HEK293 (cell line): ENCODE measurements at regions not wholly inside any gene's neighbourhood (a gene's known extent, or its start where the extent isn't known, plus 50 kb on each side); places are given as distances from the start of the nearest gene placed in this dataset.

Source experiments
- CTCF ChIA-PET: fragments of 350-600 bp; formaldehyde crosslinking; extraction: SDS; loops from one replicate; lab custom pipeline; 2021; ENCODE audit warnings: antibody characterized with exemption; lab: Yijun Ruan, JAX
- POLR2A ChIA-PET: fragments of 300-600 bp; formaldehyde crosslinking; extraction: SDS; loops from one replicate; lab custom pipeline; 2020; ENCODE audit warnings: antibody characterized with exemption, inconsistent platforms; lab: Yijun Ruan, JAX
- H3K27ac ChIP-seq: fragments of 200-500 bp; sonication (Bioruptor generic); 2 replicates; pipeline ENCODE4 v1.5.1; 2014; ENCODE audit warnings: low read depth, low read length, control low read depth, inconsistent platforms; ENCODE audit errors: extremely low read depth
- H3K36me3 ChIP-seq, 2 experiments: fragments of 200-500 bp in 1 of 2; sonication (Bioruptor generic) in 1 of 2; 1 replicate in 1 of 2; 2 replicates in 1 of 2; pipeline ENCODE4 v1.5.1; 2014 to 2017; ENCODE audit warnings: inconsistent platforms in 2 of 2, low read length in 2 of 2; ENCODE audit not compliant: control insufficient read depth in 2 of 2, insufficient read depth in 1 of 2
- H3K4me1 ChIP-seq: fragments of 200-500 bp; sonication (Bioruptor generic); 2 replicates; pipeline ENCODE4 v1.5.1; 2014; ENCODE audit warnings: mild to moderate bottlenecking, low read length, inconsistent platforms; ENCODE audit not compliant: control insufficient read depth, insufficient read depth
- H3K4me3 ChIP-seq: 2 replicates; pipeline ENCODE4 v1.5.1; 2011; ENCODE audit warnings: low read depth, mild to moderate bottlenecking, control low read depth, low read length, moderate library complexity
- H3K9me3 ChIP-seq: fragments of 200-500 bp; sonication (Bioruptor generic); 2 replicates; pipeline ENCODE4 v1.5.1; 2014; ENCODE audit warnings: low read depth, low read length, inconsistent platforms; ENCODE audit not compliant: control insufficient read depth, insufficient read depth
- ATF2 ChIP-seq: fragments of 450-650 bp; formaldehyde crosslinking; IDR thresholded peaks from 2 replicates; pipeline ENCODE4 v1.5.1; 2016; ENCODE audit warnings: missing biosample characterization, missing genetic modification characterization, low read depth
- GLIS2 ChIP-seq: fragments of 450-650 bp; formaldehyde crosslinking; IDR thresholded peaks from 2 replicates; pipeline ENCODE4 v1.5.1; 2016; ENCODE audit warnings: missing biosample characterization, missing genetic modification characterization
- HOXC10 ChIP-seq: sonication (generic); formaldehyde crosslinking; IDR thresholded peaks from 2 replicates; pipeline ENCODE4 v1.8.1; 2023; ENCODE audit warnings: mild to moderate bottlenecking, missing genetic modification reagents
- KLF1 ChIP-seq: fragments of 450-650 bp; formaldehyde crosslinking; IDR thresholded peaks from 2 replicates; pipeline ENCODE4 v1.5.1; 2016; ENCODE audit warnings: missing biosample characterization, missing genetic modification characterization
- REPIN1 ChIP-seq: fragments of 450-650 bp; formaldehyde crosslinking; IDR thresholded peaks from 2 replicates; pipeline ENCODE4 v1.5.1; 2017; ENCODE audit warnings: missing biosample characterization, missing genetic modification characterization, low read depth
- YY1 ChIP-seq: fragments of 450-650 bp; formaldehyde crosslinking; IDR thresholded peaks from 2 replicates; pipeline ENCODE4 v1.5.1; 2018; ENCODE audit warnings: missing biosample characterization, missing genetic modification characterization
- ZBTB10 ChIP-seq: fragments of 450-650 bp; formaldehyde crosslinking; IDR thresholded peaks from 2 replicates; pipeline ENCODE4 v1.5.1; 2016; ENCODE audit warnings: missing biosample characterization, missing genetic modification characterization
- ZBTB48 ChIP-seq: fragments of 450-650 bp; formaldehyde crosslinking; IDR thresholded peaks from 2 replicates; pipeline ENCODE4 v1.5.1; 2016; ENCODE audit warnings: missing biosample characterization, missing genetic modification characterization
- ZIC2 ChIP-seq: fragments of 450-650 bp; formaldehyde crosslinking; IDR thresholded peaks from 2 replicates; pipeline ENCODE4 v1.5.1; 2016; ENCODE audit warnings: missing biosample characterization, missing genetic modification characterization
- ZNF112 ChIP-seq: fragments of 450-650 bp; formaldehyde crosslinking; IDR thresholded peaks from 2 replicates; pipeline ENCODE4 v1.5.0; 2017; ENCODE audit warnings: missing biosample characterization, missing genetic modification characterization
- ZNF18 ChIP-seq: fragments of 450-650 bp; formaldehyde crosslinking; IDR thresholded peaks from 2 replicates; pipeline ENCODE4 v1.5.1; 2016; ENCODE audit warnings: missing biosample characterization, missing genetic modification characterization
- ZNF202 ChIP-seq: fragments of 450-650 bp; formaldehyde crosslinking; IDR thresholded peaks from 2 replicates; pipeline ENCODE4 v1.5.1; 2016; ENCODE audit warnings: missing biosample characterization, missing genetic modification characterization, borderline replicate concordance
- ZNF274 ChIP-seq, 2 experiments: fragments of 200-500 bp in 1 of 2; fragments of 450-650 bp in 1 of 2; sonication (Bioruptor generic) in 1 of 2; formaldehyde crosslinking in 1 of 2; IDR thresholded peaks; 2 replicates each; pipeline versions ENCODE4 v1.5.1 to v1.6.1; 2014 to 2016; ENCODE audit warnings: borderline replicate concordance in 1 of 2, inconsistent platforms in 1 of 2, low read length in 1 of 2, missing biosample characterization in 1 of 2, missing genetic modification characterization in 1 of 2
- ZNF311 ChIP-seq: fragments of 450-650 bp; formaldehyde crosslinking; IDR thresholded peaks from 2 replicates; pipeline ENCODE4 v1.5.1; 2017; ENCODE audit warnings: missing biosample characterization, missing genetic modification characterization, borderline replicate concordance
- ZNF341 ChIP-seq: fragments of 450-650 bp; formaldehyde crosslinking; IDR thresholded peaks from 2 replicates; pipeline ENCODE4; 2016; ENCODE audit warnings: low read depth, missing biosample characterization, missing genetic modification characterization
- ZNF529 ChIP-seq: fragments of 450-650 bp; formaldehyde crosslinking; IDR thresholded peaks from 2 replicates; pipeline ENCODE4 v1.5.1; 2017; ENCODE audit warnings: missing genetic modification characterization, missing biosample characterization; ENCODE audit not compliant: insufficient replicate concordance
- ZNF548 ChIP-seq: fragments of 450-650 bp; formaldehyde crosslinking; IDR thresholded peaks from 2 replicates; pipeline ENCODE4 v1.5.1; 2016; ENCODE audit warnings: missing biosample characterization, missing genetic modification characterization
- ZNF549 ChIP-seq: fragments of 450-650 bp; IDR thresholded peaks from 2 replicates; pipeline ENCODE4 v1.5.1; 2018; ENCODE audit warnings: missing biosample characterization, missing genetic modification characterization, mild to moderate bottlenecking, inconsistent platforms, moderate library complexity
- ZNF558 ChIP-seq: fragments of 450-650 bp; formaldehyde crosslinking; IDR thresholded peaks from 2 replicates; pipeline ENCODE4 v1.5.1; 2016; ENCODE audit warnings: missing biosample characterization, missing genetic modification characterization
- ZNF610 ChIP-seq: fragments of 450-650 bp; formaldehyde crosslinking; IDR thresholded peaks from 2 replicates; pipeline ENCODE4 v1.5.1; 2016; ENCODE audit warnings: missing biosample characterization, missing genetic modification characterization, borderline replicate concordance
- ZNF677 ChIP-seq: fragments of 450-650 bp; IDR thresholded peaks from 2 replicates; pipeline ENCODE4 v1.5.0; 2018; ENCODE audit warnings: missing biosample characterization, mild to moderate bottlenecking, missing genetic modification characterization, moderate library complexity
- ZNF76 ChIP-seq: fragments of 450-650 bp; formaldehyde crosslinking; IDR thresholded peaks from 2 replicates; pipeline ENCODE4; 2016; ENCODE audit warnings: low read depth, missing biosample characterization, missing genetic modification characterization, borderline replicate concordance

- TF ChIP-seq KLF1 (tag by site-specific recombination) = no peak
Observed at GRCh38 chr5:145072889-145073288, 762.3 kb downstream of the PRELID2 start (continued).

GRCh38 chr5:145068721-145069120 lies 766.4 kb downstream of the PRELID2 start:
- no peak overlapping the region for H3K4me3 ChIP-seq
- no peaks in the 10 kb centered on the region for H3K4me1 ChIP-seq
- POLR2A ChIA-PET = no interaction called here
- H3K9me3 ChIP-seq = no peaks in the 10 kb centered on the region
- no peak overlapping the region for H3K27ac ChIP-seq
- CTCF ChIA-PET = no interaction called here
- no peaks in the 10 kb centered on the region for H3K36me3 ChIP-seq
- TF ChIP-seq ZNF341 (tag by site-specific recombination) (no peak), ZNF549 (no peak), GLIS2 (tag by site-specific recombination) (no peak), ZNF558 (no peak), ZNF529 (tag by site-specific recombination) (no peak), ZNF548 (tag by site-specific recombination) (no peak), ZNF677 (no peak), ZNF112 (tag by site-specific recombination) (no peak), HOXC10 (CRISPR knock-in tag) (no peak), REPIN1 (tag by site-specific recombination) (no peak), ZNF311 (tag by site-specific recombination) (no peak), ZNF76 (tag by site-specific recombination) (no peak), ZIC2 (no peak)

- no peak overlapping the region for H3K27ac ChIP-seq
- TF ChIP-seq ZNF610 = no peak
- no peak for TF ChIP-seq ZNF18 (tag by site-specific recombination)
- no peaks in the 10 kb centered on the region for H3K9me3 ChIP-seq
- no peaks in the 10 kb centered on the region for H3K36me3 ChIP-seq
- CTCF ChIA-PET = no interaction called here
- POLR2A ChIA-PET = no interaction called here
- H3K4me1 ChIP-seq = no peaks in the 10 kb centered on the region
- no peak overlapping the region for H3K4me3 ChIP-seq
Observed at GRCh38 chr5:145062280-145063062, 772.7 kb downstream of the PRELID2 start.

GRCh38 chr5:145056800-145057199 lies 778.3 kb downstream of the PRELID2 start:
- no peaks in the 10 kb centered on the region for H3K4me1 ChIP-seq
- H3K36me3 ChIP-seq = no peaks in the 10 kb centered on the region
- ChIA-PET POLR2A (no interaction called here), CTCF (no interaction called here)
- H3K27ac ChIP-seq = no peak overlapping the region
- TF ChIP-seq YY1 (tag by site-specific recombination) (no peak), ZNF202 (tag by site-specific recombination) (no peak), ATF2 (tag by site-specific recombination) (no peak), ZBTB48 (tag by site-specific recombination) (no peak), ZBTB10 (tag by site-specific recombination) (no peak), ZNF274 (IDR thresholded peaks at IDR 0.05; ENCODE audit: low read length) (no peak), ZNF274 (tag by site-specific recombination; IDR thresholded peaks at IDR 0.05; ENCODE audit: borderline replicate concordance) (no peak)
- no peak overlapping the region for H3K4me3 ChIP-seq
- no peaks in the 10 kb centered on the region for H3K9me3 ChIP-seq
